ENCODE measurements at regions not wholly inside any gene's neighbourhood (a gene's known extent, or its start where the extent isn't known, plus 50 kb on each side); places are given as distances from the start of the nearest gene placed in this dataset.

GRCh38 chr13:66218583-66218982, 1011.6 kb downstream of the PCDH9 start:
- H3K36me3 ChIP-seq (replicated peaks; ENCODE audit: insufficient read depth, low read depth): no peaks in the 10 kb centered on the region
- H3K9me3 ChIP-seq (ENCODE audit: low read depth): no peaks in the 10 kb centered on the region
- H3K4me3 ChIP-seq: no peak overlapping the region
- H3K79me2 ChIP-seq: no peaks in the 10 kb centered on the region
- H3K27ac ChIP-seq: no peak overlapping the region
- H3K4me1 ChIP-seq (ENCODE audit: insufficient read depth): no peaks in the 10 kb centered on the region
- DNase-seq (ENCODE audit: low spot score): no peak
- no peak overlapping the region for H3K4me2 ChIP-seq
- TF ChIP-seq EZH2 (IDR thresholded peaks at IDR 0.05; ENCODE audit: borderline replicate concordance): no peak
- no peaks in the 10 kb centered on the region for H4K20me1 ChIP-seq (ENCODE audit: insufficient read depth, poor library complexity, severe bottlenecking)
- no peak overlapping the region for H2AFZ ChIP-seq
- no peaks in the 10 kb centered on the region for H3K9me2 ChIP-seq (replicated peaks; ENCODE audit: insufficient read depth)
- no peaks in the 10 kb centered on the region for H3K27me3 ChIP-seq

GRCh38 chr13:66216728-66217127, 1013.4 kb downstream of the PCDH9 start:
- Histone ChIP-seq H3K36me3 (replicated peaks; ENCODE audit: insufficient read depth, low read depth) (no peaks in the 10 kb centered on the region), H2AFZ (no peak overlapping the region), H3K4me2 (no peak overlapping the region), H3K79me2 (no peaks in the 10 kb centered on the region), H3K4me1 (ENCODE audit: insufficient read depth) (no peaks in the 10 kb centered on the region), H3K27ac (no peak overlapping the region), H3K9me2 (replicated peaks; ENCODE audit: insufficient read depth) (no peaks in the 10 kb centered on the region), H3K4me3 (no peak overlapping the region), H4K20me1 (ENCODE audit: insufficient read depth, poor library complexity, severe bottlenecking) (no peaks in the 10 kb centered on the region), H3K27me3 (no peaks in the 10 kb centered on the region), H3K9me3 (ENCODE audit: low read depth) (no peaks in the 10 kb centered on the region)
- TF ChIP-seq CTCF (IDR thresholded peaks at IDR 0.05; ENCODE audit: poor library complexity): no peak
- TF ChIP-seq EZH2 (IDR thresholded peaks at IDR 0.05; ENCODE audit: borderline replicate concordance): no peak
- TF ChIP-seq EZH2phosphoT487 (IDR thresholded peaks at IDR 0.05; ENCODE audit: low read depth, severe bottlenecking, unreplicated experiment): no peak
- WGBS (ENCODE audit: low lambda C conversion rate, missing lambda C conversion rate): 58% methylated on average over 6 of the region's 6 CpGs
- no peak for DNase-seq (ENCODE audit: low spot score)

DNA sequence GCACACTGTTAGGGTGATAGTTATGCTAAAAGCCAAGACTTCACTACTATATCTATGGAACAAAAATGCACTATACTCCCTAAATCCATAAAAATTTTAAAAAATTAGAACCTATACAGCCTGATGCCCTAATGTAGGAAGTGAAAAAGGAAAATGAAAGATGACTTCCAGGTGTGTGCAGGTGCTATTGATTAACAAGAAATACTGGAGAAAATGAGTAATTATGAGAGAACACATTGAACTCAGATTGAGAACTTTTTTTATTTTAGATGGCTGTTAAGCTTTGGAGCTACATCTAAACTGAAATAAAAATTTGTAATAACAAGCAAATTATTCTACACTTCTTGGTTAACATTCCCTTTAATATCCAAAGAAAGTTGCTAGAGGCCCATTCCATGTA, 1015.7 kb downstream of the PCDH9 start:
- no peak overlapping the region for H2AFZ ChIP-seq
- H3K27ac ChIP-seq: no peak overlapping the region
- H3K27me3 ChIP-seq: no peaks in the 10 kb centered on the region
- H3K9me2 ChIP-seq (replicated peaks; ENCODE audit: insufficient read depth): no peaks in the 10 kb centered on the region
- no peaks in the 10 kb centered on the region for H3K36me3 ChIP-seq (replicated peaks; ENCODE audit: insufficient read depth, low read depth)
- no peak for TF ChIP-seq CTCF (IDR thresholded peaks at IDR 0.05; ENCODE audit: poor library complexity)
- no peak for TF ChIP-seq EZH2phosphoT487 (IDR thresholded peaks at IDR 0.05; ENCODE audit: low read depth, severe bottlenecking, unreplicated experiment)
- no peak for TF ChIP-seq EZH2 (IDR thresholded peaks at IDR 0.05; ENCODE audit: borderline replicate concordance)
- H4K20me1 ChIP-seq (ENCODE audit: insufficient read depth, poor library complexity, severe bottlenecking): no peaks in the 10 kb centered on the region
- H3K9me3 ChIP-seq (ENCODE audit: low read depth): no peaks in the 10 kb centered on the region
- H3K4me3 ChIP-seq: no peak overlapping the region
- H3K4me1 ChIP-seq (ENCODE audit: insufficient read depth): no peaks in the 10 kb centered on the region
- no peak overlapping the region for H3K4me2 ChIP-seq
- no peak for DNase-seq (ENCODE audit: low spot score)
- no peaks in the 10 kb centered on the region for H3K79me2 ChIP-seq

- H3K4me1 ChIP-seq (ENCODE audit: insufficient read depth): no peaks in the 10 kb centered on the region
- no peak overlapping the region for H3K4me2 ChIP-seq
- H3K27me3 ChIP-seq: no peaks in the 10 kb centered on the region
- no peaks in the 10 kb centered on the region for H4K20me1 ChIP-seq (ENCODE audit: insufficient read depth, poor library complexity, severe bottlenecking)
- H3K9me3 ChIP-seq (ENCODE audit: low read depth): no peaks in the 10 kb centered on the region
- no peaks in the 10 kb centered on the region for H3K36me3 ChIP-seq (replicated peaks; ENCODE audit: insufficient read depth, low read depth)
- H3K27ac ChIP-seq: no peak overlapping the region
- TF ChIP-seq CTCF (IDR thresholded peaks at IDR 0.05; ENCODE audit: poor library complexity): no peak
- no peak for TF ChIP-seq EZH2phosphoT487 (IDR thresholded peaks at IDR 0.05; ENCODE audit: low read depth, severe bottlenecking, unreplicated experiment)
- TF ChIP-seq EZH2 (IDR thresholded peaks at IDR 0.05; ENCODE audit: borderline replicate concordance): no peak
- DNase-seq (ENCODE audit: low spot score): no peak
- no peak overlapping the region for H2AFZ ChIP-seq
- 95% methylated on average over 1 of the region's 1 CpG for WGBS (ENCODE audit: low lambda C conversion rate, missing lambda C conversion rate)
- no peaks in the 10 kb centered on the region for H3K79me2 ChIP-seq
- H3K9me2 ChIP-seq (replicated peaks; ENCODE audit: insufficient read depth): no peaks in the 10 kb centered on the region
- no peak overlapping the region for H3K4me3 ChIP-seq
Observed at GRCh38 chr13:66212511-66212910, 1017.6 kb downstream of the PCDH9 start.

All from hepatocyte (in vitro differentiated cells).